Anterior cingulate cortex (tissue), 58 donors: ENCODE measurements at regions not wholly inside any gene's neighbourhood (a gene's known extent, or its start where the extent isn't known, plus 50 kb on each side); places are given as distances from the start of the nearest gene placed in this dataset.

Experiments
- DNase-seq, 58 donors: peaks; one replicate each; lab custom pipeline; 2025; lab: John Stamatoyannopoulos, UW

- DNase-seq = no peak
Measured at GRCh38 chr1:244988521-244988920, 124.2 kb upstream of the HNRNPU start.

- no peak for DNase-seq
Measured at GRCh38 chr1:244980605-244981004, 116.3 kb upstream of the HNRNPU start.

GRCh38 chr1:244974550-244974949, 110.2 kb upstream of the HNRNPU start:
- no peak for DNase-seq

GRCh38 chr1:244974106-244974505, 109.8 kb upstream of the HNRNPU start:
- no peak for DNase-seq

- peak in 1 of 58 donors; percentile 46 for DNase-seq
Measured at GRCh38 chr1:244971552-244972216, 107.3 kb upstream of the HNRNPU start.

- peak; percentile 77 to 100 (median 94) for DNase-seq
Measured at GRCh38 chr1:244970744-244971551, 106.6 kb upstream of the HNRNPU start.

- peak in 18 of 58 donors; percentile 50 to 95 (median 88) for DNase-seq
Measured at GRCh38 chr1:244970236-244970743, 105.9 kb upstream of the HNRNPU start.

- DNase-seq = peak in 55 of 58 donors; percentile 45 to 91 (median 79)
Measured at GRCh38 chr1:244969355-244970235, 105.3 kb upstream of the HNRNPU start.

- no peak for DNase-seq
Measured at GRCh38 chr1:244968881-244969280, 104.5 kb upstream of the HNRNPU start.

GRCh38 chr1:244968471-244968871, 104.1 kb upstream of the HNRNPU start:
- DNase-seq = peak in 1 of 58 donors; percentile 3

- DNase-seq = no peak
Measured at GRCh38 chr1:244967159-244967558, 102.8 kb upstream of the HNRNPU start.

- no peak for DNase-seq
Measured at GRCh38 chr1:244965185-244966030, 101.1 kb upstream of the HNRNPU start.

- peak in 15 of 58 donors; percentile 1 to 25 (median 9) for DNase-seq
Measured at GRCh38 chr1:244964112-244964971, 100.0 kb upstream of the HNRNPU start.

GRCh38 chr1:244963231-244963826, 99.0 kb upstream of the HNRNPU start:
- no peak for DNase-seq

GRCh38 chr1:244962130-244962529, 97.8 kb upstream of the HNRNPU start:
- DNase-seq = no peak

GRCh38 chr1:244960904-244961303, 96.6 kb upstream of the HNRNPU start:
- DNase-seq = no peak

- no peak for DNase-seq
Measured at GRCh38 chr1:244958593-244958992, 94.2 kb upstream of the HNRNPU start.

- DNase-seq = no peak
Measured at GRCh38 chr1:244957525-244957924, 93.2 kb upstream of the HNRNPU start.
